Suprapubic skin (tissue), 3 donors: ENCODE measurements at regions not wholly inside any gene's neighbourhood (a gene's known extent, or its start where the extent isn't known, plus 50 kb on each side); places are given as distances from the start of the nearest gene placed in this dataset.

Source experiments
- CTCF ChIP-seq, 2 donors: fragments of 200-600 bp in 1 of 2; fragments of 450-650 bp in 1 of 2; sonication (generic) in 1 of 2; IDR thresholded peaks; one replicate each; pipeline ENCODE4 v1.5.1; 2016 to 2019; ENCODE audit warnings: antibody characterized with exemption in 2 of 2, mild to moderate bottlenecking in 1 of 2, moderate library complexity in 1 of 2
- POLR2AphosphoS5 ChIP-seq, 3 donors: sonication (generic); formaldehyde crosslinking; IDR thresholded peaks; one replicate each; pipeline ENCODE4 v1.6.1; 2017; ENCODE audit warnings: antibody characterized with exemption in 3 of 3

- no peak for TF ChIP-seq POLR2AphosphoS5 (IDR thresholded peaks at IDR 0.05)
- TF ChIP-seq CTCF (IDR thresholded peaks at IDR 0.05), result no peak
Measured at GRCh38 chr15:81502439-81502838, 128.4 kb upstream of the TMC3 start.
